Fibroblast of lung (primary cell): ENCODE measurements at regions not wholly inside any gene's neighbourhood (a gene's known extent, or its start where the extent isn't known, plus 50 kb on each side); places are given as distances from the start of the nearest gene placed in this dataset.
A peak's percentile ranks its signal among the peaks of the same experiment; 100 is the strongest.

Source experiments
- DNase-seq, 2 donors: peaks; one replicate each; pipeline versions ENCODE4 v3.0.0 to v3.0.0-alpha.2; 2010; ENCODE audit warnings: low read depth in 2 of 2
- H2AFZ ChIP-seq: 2 replicates; pipeline ENCODE4 v1.5.1; 2012; ENCODE audit warnings: low read length, control low read depth, inconsistent platforms
- H3K27ac ChIP-seq: 2 replicates; pipeline ENCODE4 v1.5.1; 2011; ENCODE audit warnings: low read length, control low read depth; ENCODE audit not compliant: insufficient read depth
- H3K27me3 ChIP-seq: 2 replicates; pipeline ENCODE4 v1.5.1; 2011; ENCODE audit warnings: mild to moderate bottlenecking, low read length; ENCODE audit not compliant: control insufficient read depth, insufficient read depth
- H3K36me3 ChIP-seq: 2 replicates; pipeline ENCODE4 v1.5.1; 2011; ENCODE audit warnings: low read length; ENCODE audit not compliant: control insufficient read depth, insufficient read depth
- H3K4me1 ChIP-seq: 2 replicates; pipeline ENCODE4 v1.5.1; 2011; ENCODE audit warnings: low read length; ENCODE audit not compliant: control insufficient read depth, insufficient read depth; ENCODE audit errors: extremely low read depth
- H3K4me2 ChIP-seq: 2 replicates; pipeline ENCODE4 v1.5.1; 2011; ENCODE audit warnings: low read length, control low read depth; ENCODE audit not compliant: insufficient read depth; ENCODE audit errors: extremely low read depth
- H3K4me3 ChIP-seq, 4 experiments: fragments of 200-600 bp in 1 of 4; sonication (generic) in 1 of 4; replicated peaks in 1 of 4; 2 replicates each; pipeline ENCODE4 v1.5.1; 2011 to 2016; ENCODE audit warnings: low read length in 4 of 4, low read depth in 3 of 4, mild to moderate bottlenecking in 3 of 4, control low read depth in 2 of 4, inconsistent platforms in 1 of 4, mixed read lengths in 1 of 4; ENCODE audit not compliant: insufficient read depth in 1 of 4; ENCODE audit errors: control extremely low read depth in 1 of 4
- H3K79me2 ChIP-seq: 2 replicates; pipeline ENCODE4 v1.5.1; 2012; ENCODE audit warnings: mild to moderate bottlenecking, low read length, inconsistent platforms; ENCODE audit not compliant: control insufficient read depth, insufficient read depth
- H3K9ac ChIP-seq: 2 replicates; pipeline ENCODE4 v1.5.1; 2011; ENCODE audit warnings: mild to moderate bottlenecking, low read length, control low read depth; ENCODE audit not compliant: insufficient read depth
- H3K9me3 ChIP-seq: 2 replicates; pipeline ENCODE4 v1.5.1; 2012; ENCODE audit warnings: low read depth, low read length; ENCODE audit not compliant: control insufficient read depth, insufficient read depth
- H4K20me1 ChIP-seq: 2 replicates; pipeline ENCODE4 v1.5.1; 2011; ENCODE audit warnings: low read length; ENCODE audit not compliant: control insufficient read depth, insufficient read depth; ENCODE audit errors: extremely low read depth
- CTCF ChIP-seq, 2 donors: IDR thresholded peaks in 1 of 2; conservative IDR thresholded peaks in 1 of 2; 1 replicate in 1 of 2; 2 replicates in 1 of 2; pipeline ENCODE4 v1.5.1; 2011 to 2012; ENCODE audit warnings: low read length in 2 of 2, control low read depth in 1 of 2, inconsistent platforms in 1 of 2, low read depth in 1 of 2, mild to moderate bottlenecking in 1 of 2
- EZH2 ChIP-seq: IDR thresholded peaks from 2 replicates; pipeline ENCODE4 v1.5.1; 2012; ENCODE audit warnings: low read length, control low read depth, mild to moderate bottlenecking; ENCODE audit errors: missing control alignments

- no peak for DNase-seq
- TF ChIP-seq EZH2 (no peak), CTCF (conservative IDR thresholded peaks at IDR 0.05 in 1 of 2, IDR thresholded peaks at IDR 0.05 in 1 of 2; ENCODE audit: low read depth in 1 of 2, low read length in 2 of 2) (no peak)
- Histone ChIP-seq H3K27ac (no peak overlapping the region), H3K4me3 (no peak overlapping the region), H3K36me3 (no peaks in the 10 kb centered on the region), H3K4me2 (no peak overlapping the region), H3K9ac (no peak overlapping the region), H3K9me3 (no peaks in the 10 kb centered on the region), H3K79me2 (no peaks in the 10 kb centered on the region), H2AFZ (no peak overlapping the region), H3K4me1 (no peaks in the 10 kb centered on the region), H4K20me1 (no peaks in the 10 kb centered on the region), H3K27me3 (no peaks in the 10 kb centered on the region)
These were observed 703.9 kb upstream of the ATXN7L3B start for GRCh38 chr12:73833746-73834145.

- H3K4me1 ChIP-seq, result no peaks in the 10 kb centered on the region
- DNase-seq, result no peak
- H3K27ac ChIP-seq, result no peak overlapping the region
- no peak overlapping the region for H2AFZ ChIP-seq
- H3K36me3 ChIP-seq, result no peaks in the 10 kb centered on the region
- H3K27me3 ChIP-seq, result no peaks in the 10 kb centered on the region
- H3K79me2 ChIP-seq, result no peaks in the 10 kb centered on the region
- no peak for TF ChIP-seq CTCF (conservative IDR thresholded peaks at IDR 0.05 in 1 of 2, IDR thresholded peaks at IDR 0.05 in 1 of 2; ENCODE audit: low read depth in 1 of 2, low read length in 2 of 2)
- TF ChIP-seq EZH2, result no peak
- H3K9ac ChIP-seq, result no peak overlapping the region
- no peaks in the 10 kb centered on the region for H4K20me1 ChIP-seq
- H3K4me3 ChIP-seq, result no peak overlapping the region
- H3K9me3 ChIP-seq, result no peaks in the 10 kb centered on the region
- H3K4me2 ChIP-seq, result no peak overlapping the region
These were observed 695.7 kb upstream of the ATXN7L3B start for GRCh38 chr12:73841963-73842362.

- no peaks in the 10 kb centered on the region for H4K20me1 ChIP-seq
- DNase-seq, result peak in 1 of 2 donors; percentile 22
- TF ChIP-seq EZH2, result no peak
- no peak for TF ChIP-seq CTCF (conservative IDR thresholded peaks at IDR 0.05 in 1 of 2, IDR thresholded peaks at IDR 0.05 in 1 of 2; ENCODE audit: low read depth in 1 of 2, low read length in 2 of 2)
- H3K4me2 ChIP-seq, result no peak overlapping the region
- no peak overlapping the region for H3K27ac ChIP-seq
- no peak overlapping the region for H2AFZ ChIP-seq
- H3K9me3 ChIP-seq, result no peaks in the 10 kb centered on the region
- H3K4me1 ChIP-seq, result no peaks in the 10 kb centered on the region
- H3K79me2 ChIP-seq, result no peaks in the 10 kb centered on the region
- no peak overlapping the region for H3K9ac ChIP-seq
- H3K27me3 ChIP-seq, result no peaks in the 10 kb centered on the region
- no peaks in the 10 kb centered on the region for H3K36me3 ChIP-seq
- no peak overlapping the region for H3K4me3 ChIP-seq
These were observed 674.1 kb upstream of the ATXN7L3B start for GRCh38 chr12:73863546-73863945.
